ENCODE measurements at regions not wholly inside any gene's neighbourhood (a gene's known extent, or its start where the extent isn't known, plus 50 kb on each side); places are given as distances from the start of the nearest gene placed in this dataset.

DNA sequence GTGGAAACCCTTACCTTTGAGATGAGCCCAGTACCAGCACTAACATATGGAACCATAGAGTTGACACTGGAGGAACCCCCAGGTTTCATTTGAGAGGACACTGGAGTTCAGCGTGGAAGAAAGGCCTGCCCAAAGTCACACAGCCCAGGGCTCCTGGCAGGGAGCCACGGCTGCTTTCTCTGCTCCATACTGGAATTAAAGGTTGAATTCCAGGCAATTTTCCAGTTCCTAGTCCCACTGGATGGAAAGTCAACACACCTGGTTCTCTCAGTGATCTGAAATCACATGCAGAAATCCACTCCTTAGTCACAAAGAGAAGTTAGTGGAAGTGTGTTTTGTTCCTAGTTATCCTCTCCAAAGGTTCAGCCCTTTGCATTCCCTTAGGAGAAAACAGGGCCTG is 336.1 kb upstream of the SKOR2 start:
- no peak overlapping the region for H3K4me3 ChIP-seq (ENCODE audit: low read depth in 1 of 2, low read length in 2 of 2)
- H3K4me1 ChIP-seq (ENCODE audit: insufficient read depth, low read length): peaks cover 7% of the 10 kb centered on the region; the same call in 1 of the 2 replicates
- H3K27me3 ChIP-seq (ENCODE audit: insufficient read depth, low read length, poor library complexity): peaks cover 22% of the 10 kb centered on the region
- no peaks in the 10 kb centered on the region for H3K9me3 ChIP-seq (ENCODE audit: insufficient read depth, low read length, severe bottlenecking)
- no peak overlapping the region for H3K4me2 ChIP-seq (ENCODE audit: insufficient read depth, low read length)
- no peak overlapping the region for H2AFZ ChIP-seq (ENCODE audit: low read depth, low read length)
- TF ChIP-seq, protein P1, sequence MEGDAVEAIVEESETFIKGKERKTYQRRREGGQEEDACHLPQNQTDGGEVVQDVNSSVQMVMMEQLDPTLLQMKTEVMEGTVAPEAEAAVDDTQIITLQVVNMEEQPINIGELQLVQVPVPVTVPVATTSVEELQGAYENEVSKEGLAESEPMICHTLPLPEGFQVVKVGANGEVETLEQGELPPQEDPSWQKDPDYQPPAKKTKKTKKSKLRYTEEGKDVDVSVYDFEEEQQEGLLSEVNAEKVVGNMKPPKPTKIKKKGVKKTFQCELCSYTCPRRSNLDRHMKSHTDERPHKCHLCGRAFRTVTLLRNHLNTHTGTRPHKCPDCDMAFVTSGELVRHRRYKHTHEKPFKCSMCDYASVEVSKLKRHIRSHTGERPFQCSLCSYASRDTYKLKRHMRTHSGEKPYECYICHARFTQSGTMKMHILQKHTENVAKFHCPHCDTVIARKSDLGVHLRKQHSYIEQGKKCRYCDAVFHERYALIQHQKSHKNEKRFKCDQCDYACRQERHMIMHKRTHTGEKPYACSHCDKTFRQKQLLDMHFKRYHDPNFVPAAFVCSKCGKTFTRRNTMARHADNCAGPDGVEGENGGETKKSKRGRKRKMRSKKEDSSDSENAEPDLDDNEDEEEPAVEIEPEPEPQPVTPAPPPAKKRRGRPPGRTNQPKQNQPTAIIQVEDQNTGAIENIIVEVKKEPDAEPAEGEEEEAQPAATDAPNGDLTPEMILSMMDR (IDR thresholded peaks at IDR 0.05; ENCODE audit: borderline replicate concordance, extremely low read depth, low read length, poor library complexity, severe bottlenecking): no peak
- TF ChIP-seq EZH2 (IDR thresholded peaks at IDR 0.05; ENCODE audit: borderline replicate concordance, low read depth, low read length, severe bottlenecking): no peak
- no peak overlapping the region for H3K27ac ChIP-seq (ENCODE audit: low read length)
- no peaks in the 10 kb centered on the region for H3K79me2 ChIP-seq (ENCODE audit: insufficient read depth, low read length)
- H3K9ac ChIP-seq (ENCODE audit: low read depth, low read length): no peak overlapping the region
- ATAC-seq (ENCODE audit: insufficient read depth, low read depth) (no peak), DNase-seq (no peak)
- no peaks in the 10 kb centered on the region for H4K20me1 ChIP-seq (ENCODE audit: insufficient read depth, low read length)
- H3K36me3 ChIP-seq (ENCODE audit: insufficient read depth, low read length): no peaks in the 10 kb centered on the region

DNA sequence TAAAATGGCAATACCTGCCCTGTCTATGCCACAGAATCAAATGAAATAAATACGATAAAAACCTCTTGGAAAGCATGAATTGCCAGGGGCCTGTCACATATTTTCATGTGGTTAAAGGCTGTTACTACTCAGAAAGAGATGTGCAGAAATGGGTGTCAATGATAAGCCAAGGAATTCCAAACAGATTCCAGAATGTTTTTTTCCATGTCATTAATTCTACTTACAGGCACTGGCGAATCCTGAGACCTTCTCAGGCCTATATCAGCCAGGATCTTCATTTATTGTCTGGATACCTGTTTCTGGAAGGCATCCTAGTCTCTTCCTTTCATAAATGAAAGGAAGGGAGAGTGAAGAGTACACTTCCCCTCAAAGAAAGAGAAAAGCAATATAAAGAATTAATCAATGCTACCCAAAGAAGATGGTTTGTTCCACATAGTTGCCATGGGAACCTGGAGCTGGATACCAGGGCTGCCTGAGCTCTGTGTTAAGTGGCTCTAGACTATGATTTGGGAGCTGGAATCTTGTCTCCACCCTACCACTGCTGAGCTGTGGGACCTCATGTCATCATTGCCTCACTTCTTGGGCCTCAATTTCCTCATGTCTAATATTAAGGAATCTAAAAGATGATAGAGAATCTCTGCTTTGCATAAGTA is 335.1 kb upstream of the SKOR2 start:
- Histone ChIP-seq H3K79me2 (ENCODE audit: insufficient read depth, low read length) (no peaks in the 10 kb centered on the region), H3K9ac (ENCODE audit: low read depth, low read length) (no peak overlapping the region), H3K4me3 (ENCODE audit: low read depth in 1 of 2, low read length in 2 of 2) (no peak overlapping the region), H3K9me3 (ENCODE audit: insufficient read depth, low read length, severe bottlenecking) (no peaks in the 10 kb centered on the region), H3K27me3 (ENCODE audit: insufficient read depth, low read length, poor library complexity) (peaks cover 23% of the 10 kb centered on the region), H3K4me2 (ENCODE audit: insufficient read depth, low read length) (no peak overlapping the region), H3K27ac (ENCODE audit: low read length) (no peak overlapping the region), H3K4me1 (ENCODE audit: insufficient read depth, low read length) (0 out of 2 replicates have a peak, but pooled peaks cover 4% of the 10 kb centered on the region), H4K20me1 (ENCODE audit: insufficient read depth, low read length) (no peaks in the 10 kb centered on the region), H2AFZ (ENCODE audit: low read depth, low read length) (no peak overlapping the region), H3K36me3 (ENCODE audit: insufficient read depth, low read length) (no peaks in the 10 kb centered on the region)
- no peak for DNase-seq
- no peak for TF ChIP-seq EZH2 (IDR thresholded peaks at IDR 0.05; ENCODE audit: borderline replicate concordance, low read depth, low read length, severe bottlenecking)
- TF ChIP-seq, protein P1 (IDR thresholded peaks at IDR 0.05; ENCODE audit: borderline replicate concordance, extremely low read depth, low read length, poor library complexity, severe bottlenecking): no peak
- no peak for ATAC-seq (ENCODE audit: insufficient read depth, low read depth)

DNA sequence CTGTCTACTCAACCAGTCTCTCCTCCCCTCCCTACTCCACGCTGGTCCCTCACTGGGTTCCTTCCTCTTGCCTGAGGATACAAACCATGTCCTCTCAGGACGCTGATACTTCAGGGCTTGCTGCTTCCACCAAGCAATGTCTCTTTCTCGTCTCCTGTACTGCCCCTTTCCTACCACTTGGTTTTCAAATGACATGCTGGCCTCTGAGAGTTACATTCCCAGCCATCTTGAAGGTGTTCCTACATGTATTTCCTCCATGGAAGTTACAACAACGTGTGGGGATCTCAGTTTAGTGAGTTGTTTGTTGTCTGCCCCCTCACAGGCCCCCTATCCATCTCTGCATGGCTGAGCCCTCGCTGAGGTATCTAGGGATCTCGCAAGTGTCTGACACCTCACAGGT is 334.5 kb upstream of the SKOR2 start:
- H3K27ac ChIP-seq (ENCODE audit: low read length): no peak overlapping the region
- H3K79me2 ChIP-seq (ENCODE audit: insufficient read depth, low read length): no peaks in the 10 kb centered on the region
- H3K9me3 ChIP-seq (ENCODE audit: insufficient read depth, low read length, severe bottlenecking): no peaks in the 10 kb centered on the region
- H2AFZ ChIP-seq (ENCODE audit: low read depth, low read length): no peak overlapping the region
- no peak overlapping the region for H3K9ac ChIP-seq (ENCODE audit: low read depth, low read length)
- H4K20me1 ChIP-seq (ENCODE audit: insufficient read depth, low read length): no peaks in the 10 kb centered on the region
- no peaks in the 10 kb centered on the region for H3K36me3 ChIP-seq (ENCODE audit: insufficient read depth, low read length)
- H3K4me3 ChIP-seq (ENCODE audit: low read depth in 1 of 2, low read length in 2 of 2): no peak overlapping the region
- no peak overlapping the region for H3K4me2 ChIP-seq (ENCODE audit: insufficient read depth, low read length)
- H3K4me1 ChIP-seq (ENCODE audit: insufficient read depth, low read length): no peaks in the 10 kb centered on the region
- no peak for ATAC-seq (ENCODE audit: insufficient read depth, low read depth)
- peaks cover 23% of the 10 kb centered on the region for H3K27me3 ChIP-seq (ENCODE audit: insufficient read depth, low read length, poor library complexity)
- TF ChIP-seq, protein P1 (IDR thresholded peaks at IDR 0.05; ENCODE audit: borderline replicate concordance, extremely low read depth, low read length, poor library complexity, severe bottlenecking): no peak
- no peak for TF ChIP-seq EZH2 (IDR thresholded peaks at IDR 0.05; ENCODE audit: borderline replicate concordance, low read depth, low read length, severe bottlenecking)
- DNase-seq: no peak

Data from DND-41 (cell line).